GM20000 (cell line): ENCODE measurements at regions not wholly inside any gene's neighbourhood (a gene's known extent, or its start where the extent isn't known, plus 50 kb on each side); places are given as distances from the start of the nearest gene placed in this dataset.

Experiments used
- DNase-seq: peaks from one replicate; pipeline ENCODE4 v3.0.0; 2012; ENCODE audit warnings: low spot score
- TF ChIP-seq, protein P1 (sequence below): IDR thresholded peaks from 2 replicates; pipeline ENCODE4 v1.5.1; 2012; ENCODE audit warnings: mild to moderate bottlenecking, control low read depth; ENCODE audit errors: extremely low read depth, missing control alignments

DNA sequence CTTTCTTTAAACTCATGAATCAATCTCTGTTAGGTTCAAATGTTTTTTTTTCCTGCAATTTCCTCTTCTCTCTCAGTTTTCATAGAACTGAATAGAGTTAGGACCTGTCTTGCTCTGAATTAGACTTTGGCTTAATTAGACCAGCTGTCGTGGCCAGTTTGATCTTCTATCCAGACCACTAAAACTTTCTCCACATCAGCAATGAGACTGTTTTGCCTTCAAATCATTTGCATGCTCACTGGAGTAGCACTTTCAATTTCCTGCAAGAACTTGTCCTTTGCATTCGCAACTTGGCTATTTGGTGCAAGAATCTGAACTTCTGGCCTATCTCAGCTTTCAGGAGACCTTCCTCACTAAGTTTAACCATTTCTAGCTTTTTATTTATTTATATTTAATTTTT, 2002.2 kb upstream of the PIK3C3 start:
- no peak for DNase-seq
- TF ChIP-seq, protein P1, sequence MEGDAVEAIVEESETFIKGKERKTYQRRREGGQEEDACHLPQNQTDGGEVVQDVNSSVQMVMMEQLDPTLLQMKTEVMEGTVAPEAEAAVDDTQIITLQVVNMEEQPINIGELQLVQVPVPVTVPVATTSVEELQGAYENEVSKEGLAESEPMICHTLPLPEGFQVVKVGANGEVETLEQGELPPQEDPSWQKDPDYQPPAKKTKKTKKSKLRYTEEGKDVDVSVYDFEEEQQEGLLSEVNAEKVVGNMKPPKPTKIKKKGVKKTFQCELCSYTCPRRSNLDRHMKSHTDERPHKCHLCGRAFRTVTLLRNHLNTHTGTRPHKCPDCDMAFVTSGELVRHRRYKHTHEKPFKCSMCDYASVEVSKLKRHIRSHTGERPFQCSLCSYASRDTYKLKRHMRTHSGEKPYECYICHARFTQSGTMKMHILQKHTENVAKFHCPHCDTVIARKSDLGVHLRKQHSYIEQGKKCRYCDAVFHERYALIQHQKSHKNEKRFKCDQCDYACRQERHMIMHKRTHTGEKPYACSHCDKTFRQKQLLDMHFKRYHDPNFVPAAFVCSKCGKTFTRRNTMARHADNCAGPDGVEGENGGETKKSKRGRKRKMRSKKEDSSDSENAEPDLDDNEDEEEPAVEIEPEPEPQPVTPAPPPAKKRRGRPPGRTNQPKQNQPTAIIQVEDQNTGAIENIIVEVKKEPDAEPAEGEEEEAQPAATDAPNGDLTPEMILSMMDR, result no peak

DNA sequence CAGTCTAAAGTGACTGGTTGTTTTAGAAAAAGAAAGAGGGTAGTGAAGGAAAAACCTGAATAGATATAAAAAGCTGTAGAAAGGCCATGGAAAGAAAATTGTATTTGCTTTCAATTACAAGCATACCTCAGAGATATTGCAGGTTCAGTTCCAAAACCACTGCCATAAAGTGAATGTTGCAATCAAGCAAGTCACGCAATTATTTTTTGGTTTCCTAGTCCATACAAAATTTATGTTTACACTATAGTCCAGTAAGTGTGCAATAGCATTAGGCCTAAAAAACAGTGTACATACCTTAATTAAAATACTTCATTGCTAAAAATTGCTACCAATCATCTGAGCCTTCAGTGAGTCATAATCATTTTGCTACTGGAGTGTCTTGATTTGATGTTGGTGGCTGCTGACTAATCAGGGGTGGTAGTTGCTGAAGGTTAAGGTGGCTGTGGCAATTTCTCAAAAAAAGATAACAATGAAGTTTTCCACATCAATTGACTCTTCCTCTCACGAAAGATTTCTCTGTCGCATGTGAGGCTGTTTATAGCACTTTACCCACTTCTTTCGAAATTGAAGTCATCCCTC, 2003.8 kb upstream of the PIK3C3 start:
- TF ChIP-seq, protein P1, result no peak
- DNase-seq, result no peak

DNA sequence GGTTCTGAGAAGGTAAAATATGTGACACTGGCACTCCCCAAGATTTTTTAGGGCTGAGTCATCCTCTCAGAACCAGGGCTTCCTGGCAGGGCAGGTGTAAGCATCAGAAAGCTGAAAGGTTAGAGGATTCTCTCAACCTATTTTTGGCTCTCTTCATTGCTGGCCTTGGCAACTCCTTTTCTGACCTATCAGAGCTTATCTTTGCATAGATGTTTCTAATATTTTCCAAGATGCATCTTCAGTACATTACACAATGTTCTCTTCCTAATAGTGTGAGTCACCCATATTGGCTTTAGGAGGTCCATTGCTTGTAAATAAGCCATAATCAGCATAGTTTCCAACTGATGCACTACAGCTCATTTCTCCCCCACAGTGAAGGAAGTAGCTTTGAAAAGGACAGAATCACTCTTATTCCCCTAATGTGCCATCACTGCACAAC, 2008.4 kb upstream of the PIK3C3 start:
- TF ChIP-seq, protein P1, result no peak
- no peak for DNase-seq

DNA sequence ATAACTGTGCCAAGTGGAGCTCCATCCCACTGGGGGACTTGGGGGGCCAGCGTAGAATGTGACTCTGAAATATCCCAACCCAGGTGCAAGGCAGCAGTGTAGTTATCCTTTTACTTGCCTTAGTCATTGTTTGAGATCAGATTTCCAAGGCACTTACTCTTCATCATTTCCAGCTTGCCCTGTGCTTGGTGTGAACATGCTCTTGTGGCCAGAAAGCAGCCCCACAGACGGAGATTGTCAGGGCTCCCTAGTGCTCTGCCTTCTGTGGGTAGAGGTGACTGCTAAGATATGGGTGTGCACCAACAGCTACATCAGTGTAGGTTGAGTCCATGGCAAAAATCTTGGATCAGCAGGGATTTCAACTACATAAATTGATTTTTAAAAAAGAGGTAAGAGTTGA, 2010.0 kb upstream of the PIK3C3 start:
- no peak for DNase-seq
- TF ChIP-seq, protein P1, result no peak

DNA sequence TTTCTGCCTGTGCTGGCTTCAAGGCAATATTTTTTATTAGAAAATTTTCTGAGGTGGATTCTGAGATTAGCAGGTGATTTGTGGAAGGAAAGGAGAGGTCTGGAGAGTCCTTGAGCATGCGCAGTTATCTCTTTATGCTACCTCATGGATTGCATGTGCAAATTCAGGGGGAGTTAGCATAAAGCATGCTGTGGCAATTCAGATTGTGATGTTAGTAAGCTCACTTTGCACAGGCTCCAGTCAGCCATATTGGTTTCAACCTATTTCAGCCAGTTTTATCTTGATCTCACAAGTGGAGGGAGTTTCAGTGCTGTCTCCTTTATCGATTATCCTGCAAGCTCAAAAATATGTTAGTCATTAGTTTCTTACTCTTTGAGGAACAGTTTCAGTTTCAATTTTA, 2012.3 kb upstream of the PIK3C3 start:
- no peak for DNase-seq
- TF ChIP-seq, protein P1, result no peak

DNA sequence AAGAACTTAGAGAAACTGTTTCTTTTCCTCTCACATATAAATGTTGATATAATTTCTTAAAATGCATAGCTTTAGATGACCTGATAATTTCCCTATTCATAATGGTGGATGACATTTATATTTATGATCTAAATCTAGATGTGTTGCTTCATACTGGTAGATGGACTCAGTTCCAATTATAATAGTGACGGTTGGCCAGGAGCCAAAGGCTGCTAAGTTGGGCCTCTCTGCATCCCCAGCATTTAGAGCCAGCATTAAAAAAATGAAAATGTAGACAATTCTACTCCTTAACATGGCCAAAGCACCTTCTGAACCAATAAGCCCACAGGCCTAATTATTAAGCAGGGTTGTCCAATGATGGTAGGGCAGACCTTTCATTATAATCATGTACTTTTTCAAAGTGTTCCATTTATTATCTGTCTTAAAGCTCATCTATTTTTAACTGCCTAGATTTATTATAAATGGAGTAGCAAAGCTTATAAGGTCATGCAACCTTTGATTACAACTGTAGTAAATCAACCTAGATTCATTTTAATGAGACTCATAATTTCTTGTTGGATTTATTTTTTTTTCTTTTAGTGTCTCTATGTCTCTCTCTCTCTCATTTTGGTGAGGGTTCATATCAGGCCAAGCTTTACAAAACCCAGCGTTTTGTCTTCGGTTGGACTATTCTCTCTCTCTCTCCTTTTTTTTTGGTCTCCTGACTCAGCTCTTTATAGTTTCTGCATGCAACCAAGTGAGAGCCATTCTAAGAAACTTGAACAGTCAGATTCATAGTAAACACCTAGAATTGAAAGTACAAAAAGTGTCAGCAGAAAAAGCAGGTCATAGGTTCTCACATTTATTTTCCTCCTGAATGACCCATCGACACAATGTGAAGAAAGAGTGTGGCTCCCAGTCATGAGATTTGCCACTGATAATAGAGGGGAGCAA, 2016.1 kb upstream of the PIK3C3 start:
- TF ChIP-seq, protein P1, result no peak
- no peak for DNase-seq

DNA sequence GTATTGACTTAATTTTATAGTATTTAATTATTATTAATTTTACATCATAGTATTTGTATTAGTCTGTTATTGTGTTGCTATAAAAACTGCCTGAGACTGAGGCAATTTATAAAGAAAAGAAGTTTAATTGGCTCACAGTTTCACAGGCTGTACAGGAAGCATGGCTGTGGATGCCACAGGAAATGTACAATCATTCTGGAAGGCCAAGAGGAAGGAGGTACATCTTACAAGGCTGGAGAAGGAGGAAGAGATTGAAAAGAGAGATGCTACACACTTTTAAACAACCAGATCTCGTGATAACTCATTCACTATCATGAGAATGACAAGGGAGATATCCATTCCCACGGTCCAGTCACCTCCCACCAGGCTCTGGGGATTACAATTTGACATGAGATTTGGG, 2019.4 kb upstream of the PIK3C3 start:
- TF ChIP-seq, protein P1, result no peak
- no peak for DNase-seq
